SK-N-SH treated with all-trans-retinoic acid at 6 μM for 48 hours (cell line): ENCODE measurements at regions not wholly inside any gene's neighbourhood (a gene's known extent, or its start where the extent isn't known, plus 50 kb on each side); places are given as distances from the start of the nearest gene placed in this dataset.

ENCODE experiments used
- ATAC-seq: fragments of 200-7000 bp; cut with Tn5 transposase; 3 replicates; pipeline ENCODE4 v1.9.1; 2020; ENCODE audit warnings: mild to moderate bottlenecking, moderate library complexity
- ARNTL ChIP-seq: fragments of 450-650 bp; formaldehyde crosslinking; IDR thresholded peaks from 2 replicates; pipeline ENCODE4 v1.5.0; 2020; ENCODE audit warnings: low read depth, mild to moderate bottlenecking, moderate library complexity, borderline replicate concordance
- BACH2 ChIP-seq: fragments of 250-450 bp; sonication (Bioruptor Pico); IDR thresholded peaks from 2 replicates; pipeline ENCODE4 v1.9.0; 2021; ENCODE audit warnings: mild to moderate bottlenecking, borderline replicate concordance
- CREB5 ChIP-seq: fragments of 250-450 bp; sonication (Bioruptor Pico); IDR thresholded peaks from 2 replicates; pipeline ENCODE4 v1.5.1; 2020; ENCODE audit warnings: low read depth, mild to moderate bottlenecking, moderate library complexity
- CSDC2 ChIP-seq: fragments of 250-450 bp; sonication (Bioruptor Pico); IDR thresholded peaks from 2 replicates; pipeline ENCODE4 v1.5.0; 2020; ENCODE audit warnings: mild to moderate bottlenecking, moderate library complexity
- CSRNP3 ChIP-seq: fragments of 250-450 bp; sonication (Bioruptor Pico); IDR thresholded peaks from 2 replicates; pipeline ENCODE4 v1.5.1; 2021; ENCODE audit warnings: mild to moderate bottlenecking, moderate library complexity
- ESRRG ChIP-seq: fragments of 250-450 bp; sonication (Bioruptor Pico); IDR thresholded peaks from 2 replicates; pipeline ENCODE4 v1.6.1; 2021; ENCODE audit warnings: mild to moderate bottlenecking
- ISL1 ChIP-seq: fragments of 250-450 bp; sonication (Bioruptor Pico); IDR thresholded peaks from 2 replicates; pipeline ENCODE4 v2.1.2; 2022; ENCODE audit warnings: mild to moderate bottlenecking, moderate library complexity
- OSR1 ChIP-seq: fragments of 250-450 bp; sonication (Bioruptor Pico); IDR thresholded peaks from 2 replicates; pipeline ENCODE4 v1.8.0; 2022; ENCODE audit warnings: moderate library complexity, mild to moderate bottlenecking, inconsistent platforms
- PATZ1 ChIP-seq: fragments of 250-450 bp; sonication (Bioruptor Pico); IDR thresholded peaks from 2 replicates; pipeline ENCODE4 v1.8.0; 2020; ENCODE audit warnings: mild to moderate bottlenecking, moderate library complexity, borderline replicate concordance
- PPARA ChIP-seq: fragments of 250-450 bp; sonication (Bioruptor Pico); IDR thresholded peaks from 2 replicates; pipeline ENCODE4 v1.5.0; 2020; ENCODE audit warnings: mild to moderate bottlenecking, borderline replicate concordance
- SNAI2 ChIP-seq: fragments of 250-450 bp; sonication (Bioruptor Pico); IDR thresholded peaks from 2 replicates; pipeline ENCODE4 v1.5.0; 2020; ENCODE audit warnings: mild to moderate bottlenecking, moderate library complexity
- TCF4 ChIP-seq: fragments of 250-450 bp; sonication (Bioruptor Pico); IDR thresholded peaks from 2 replicates; pipeline ENCODE4 v1.8.0; 2021; ENCODE audit warnings: mild to moderate bottlenecking, moderate library complexity, borderline replicate concordance
- TOX ChIP-seq: fragments of 250-450 bp; sonication (Bioruptor Pico); IDR thresholded peaks from 2 replicates; pipeline ENCODE4 v1.8.0; 2021; ENCODE audit warnings: mild to moderate bottlenecking, moderate library complexity, borderline replicate concordance
- ZC3H10 ChIP-seq: fragments of 250-450 bp; sonication (Bioruptor Pico); IDR thresholded peaks from 2 replicates; pipeline ENCODE4 v1.5.1; 2021; ENCODE audit warnings: mild to moderate bottlenecking, moderate library complexity
- ZFP3 ChIP-seq: fragments of 250-450 bp; sonication (Bioruptor Pico); IDR thresholded peaks from 2 replicates; pipeline ENCODE4 v1.5.0; 2020; ENCODE audit warnings: mild to moderate bottlenecking, moderate library complexity
- ZNF565 ChIP-seq: fragments of 450-650 bp; formaldehyde crosslinking; conservative IDR thresholded peaks from 2 replicates; pipeline ENCODE4 v1.5.0; 2020; ENCODE audit warnings: low read depth, mild to moderate bottlenecking, moderate library complexity
- ZNF70 ChIP-seq: fragments of 450-650 bp; formaldehyde crosslinking; IDR thresholded peaks from 2 replicates; pipeline ENCODE4 v1.5.0; 2020; ENCODE audit warnings: mild to moderate bottlenecking, moderate library complexity
- ZNF8 ChIP-seq: fragments of 450-650 bp; formaldehyde crosslinking; IDR thresholded peaks from 2 replicates; pipeline ENCODE4 v1.5.0; 2020; ENCODE audit warnings: mild to moderate bottlenecking, moderate library complexity
- TF ChIP-seq, protein P1 (sequence below): fragments of 250-450 bp; sonication (Bioruptor Pico); IDR thresholded peaks from 2 replicates; pipeline ENCODE4 v1.5.0; 2020; ENCODE audit warnings: mild to moderate bottlenecking, moderate library complexity

DNA sequence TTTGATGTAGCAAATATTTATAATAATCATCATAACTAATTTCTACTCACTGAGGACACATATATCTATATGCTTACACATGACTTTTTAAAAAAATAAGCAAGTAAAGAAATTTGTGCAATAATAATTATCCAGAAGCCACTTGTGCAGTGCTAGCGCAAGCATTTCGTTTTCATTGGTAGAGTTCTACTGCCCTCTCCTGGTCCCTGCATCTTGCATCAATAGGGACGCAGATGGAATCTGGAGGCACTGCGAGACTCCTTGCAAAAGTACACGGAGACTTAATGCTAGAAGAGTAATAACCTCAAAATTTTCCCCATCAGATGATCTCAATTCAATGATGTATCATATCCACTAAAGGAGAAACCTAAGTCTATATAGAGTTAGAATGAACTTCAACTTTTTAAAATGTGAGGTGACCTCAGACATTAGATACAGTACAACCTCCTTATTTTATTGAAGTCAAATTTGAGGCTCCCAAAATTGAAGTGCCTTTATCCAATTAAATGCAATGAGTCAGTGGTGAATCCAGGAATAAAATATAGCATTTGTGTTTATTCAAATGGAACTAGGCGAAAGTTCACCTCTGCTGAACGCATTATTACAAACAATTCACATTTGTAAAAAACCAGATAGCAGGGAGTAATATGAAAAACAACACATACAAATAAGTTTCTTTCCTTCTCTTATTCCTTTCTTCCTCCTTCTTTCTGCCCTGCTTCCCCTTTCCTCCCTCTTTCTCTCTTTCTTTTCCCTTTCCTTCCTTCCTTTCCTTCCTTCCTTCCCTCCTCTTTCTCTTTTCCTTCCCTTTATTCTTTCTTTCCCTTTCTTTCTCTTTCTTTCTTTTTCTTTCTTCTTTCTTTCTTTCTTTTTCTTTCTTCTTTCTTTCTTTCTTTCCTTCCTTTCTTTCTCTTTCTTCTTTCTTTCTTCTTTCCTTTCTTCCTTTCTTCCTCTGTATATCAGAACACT is 450.0 kb downstream of the ANKRD50 start:
- ATAC-seq = peak; percentile 100
- TF ChIP-seq ISL1 (CRISPR knock-in tag) (peak; percentile 46), CSRNP3 (CRISPR knock-in tag) (no peak)

- ATAC-seq = no peak
- TF ChIP-seq CSRNP3 (CRISPR knock-in tag) = no peak
- TF ChIP-seq ESRRG (CRISPR knock-in tag) = no peak
- no peak for TF ChIP-seq CSDC2 (CRISPR knock-in tag)
- no peak for TF ChIP-seq OSR1 (CRISPR knock-in tag)
- no peak for TF ChIP-seq ZFP3 (CRISPR knock-in tag)
- TF ChIP-seq, protein P1, sequence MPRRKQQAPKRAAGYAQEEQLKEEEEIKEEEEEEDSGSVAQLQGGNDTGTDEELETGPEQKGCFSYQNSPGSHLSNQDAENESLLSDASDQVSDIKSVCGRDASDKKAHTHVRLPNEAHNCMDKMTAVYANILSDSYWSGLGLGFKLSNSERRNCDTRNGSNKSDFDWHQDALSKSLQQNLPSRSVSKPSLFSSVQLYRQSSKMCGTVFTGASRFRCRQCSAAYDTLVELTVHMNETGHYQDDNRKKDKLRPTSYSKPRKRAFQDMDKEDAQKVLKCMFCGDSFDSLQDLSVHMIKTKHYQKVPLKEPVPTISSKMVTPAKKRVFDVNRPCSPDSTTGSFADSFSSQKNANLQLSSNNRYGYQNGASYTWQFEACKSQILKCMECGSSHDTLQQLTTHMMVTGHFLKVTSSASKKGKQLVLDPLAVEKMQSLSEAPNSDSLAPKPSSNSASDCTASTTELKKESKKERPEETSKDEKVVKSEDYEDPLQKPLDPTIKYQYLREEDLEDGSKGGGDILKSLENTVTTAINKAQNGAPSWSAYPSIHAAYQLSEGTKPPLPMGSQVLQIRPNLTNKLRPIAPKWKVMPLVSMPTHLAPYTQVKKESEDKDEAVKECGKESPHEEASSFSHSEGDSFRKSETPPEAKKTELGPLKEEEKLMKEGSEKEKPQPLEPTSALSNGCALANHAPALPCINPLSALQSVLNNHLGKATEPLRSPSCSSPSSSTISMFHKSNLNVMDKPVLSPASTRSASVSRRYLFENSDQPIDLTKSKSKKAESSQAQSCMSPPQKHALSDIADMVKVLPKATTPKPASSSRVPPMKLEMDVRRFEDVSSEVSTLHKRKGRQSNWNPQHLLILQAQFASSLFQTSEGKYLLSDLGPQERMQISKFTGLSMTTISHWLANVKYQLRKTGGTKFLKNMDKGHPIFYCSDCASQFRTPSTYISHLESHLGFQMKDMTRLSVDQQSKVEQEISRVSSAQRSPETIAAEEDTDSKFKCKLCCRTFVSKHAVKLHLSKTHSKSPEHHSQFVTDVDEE = no peak
- TF ChIP-seq PATZ1 = no peak
- no peak for TF ChIP-seq BACH2
- TF ChIP-seq ZNF8 = no peak
- TF ChIP-seq TOX (CRISPR knock-in tag) = no peak
- no peak for TF ChIP-seq ZC3H10 (CRISPR knock-in tag)
- no peak for TF ChIP-seq PPARA (CRISPR knock-in tag)
Observed at GRCh38 chr4:124265701-124266100, 446.8 kb downstream of the ANKRD50 start.

DNA sequence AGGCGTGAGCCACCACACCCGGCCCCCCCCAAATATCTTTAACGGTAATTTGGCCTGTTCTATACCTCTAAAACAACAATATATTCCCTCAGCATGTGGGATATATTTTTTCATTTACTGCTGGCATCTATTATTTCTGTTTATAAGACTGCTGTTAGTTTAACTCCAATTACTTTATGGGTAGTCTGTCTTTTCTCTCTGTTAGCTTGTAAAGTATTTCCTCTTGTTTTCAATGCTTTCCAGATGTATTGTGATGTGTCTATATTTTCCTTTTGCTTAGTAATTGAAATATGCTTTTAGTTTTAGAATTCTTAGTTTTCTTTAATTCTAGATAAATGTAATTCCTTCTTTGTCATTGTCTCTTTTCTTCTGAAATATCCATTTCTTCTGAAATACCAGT is 445.8 kb downstream of the ANKRD50 start:
- ATAC-seq = peak; percentile 54; the same call in 2 of the 3 replicates
- TF ChIP-seq ZNF565 (CRISPR knock-in tag) (no peak), ZC3H10 (CRISPR knock-in tag) (no peak), TOX (CRISPR knock-in tag) (no peak), ZNF70 (no peak), CSDC2 (CRISPR knock-in tag) (no peak), ARNTL (CRISPR knock-in tag) (no peak), OSR1 (CRISPR knock-in tag) (no peak), SNAI2 (CRISPR knock-in tag) (no peak), PATZ1 (no peak), ZNF8 (no peak), BACH2 (no peak)

DNA sequence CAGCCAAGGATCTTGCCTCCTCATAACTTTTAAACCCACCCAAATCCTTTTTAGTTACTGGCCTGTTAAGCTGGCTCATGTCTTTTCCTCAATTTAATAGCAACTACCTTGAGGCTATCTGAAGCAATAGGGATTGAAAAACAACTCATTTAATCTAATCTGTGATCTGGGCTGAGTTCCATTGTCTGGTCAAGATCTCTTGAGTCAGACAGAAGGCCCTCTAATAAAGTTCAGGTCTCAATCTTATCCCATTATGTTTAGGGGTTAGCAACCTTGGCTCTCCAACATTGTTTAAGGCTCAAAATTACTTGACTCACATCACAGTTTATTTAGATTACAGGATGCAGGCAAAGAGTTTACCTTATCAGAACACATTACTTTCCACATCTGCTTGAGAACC is 436.1 kb downstream of the ANKRD50 start:
- TF ChIP-seq PATZ1 = 0 out of 2 replicates have a peak, but pooled peaks have one; percentile 24
- peak; percentile 56; the same call in 1 of the 2 replicates for TF ChIP-seq TCF4 (CRISPR knock-in tag)
- no peak for TF ChIP-seq CREB5 (CRISPR knock-in tag)
- peak; percentile 82 for TF ChIP-seq ISL1 (CRISPR knock-in tag)
- TF ChIP-seq PPARA (CRISPR knock-in tag) = no peak
- ATAC-seq = peak; percentile 70
